Endothelial cell (in vitro differentiated cells): ENCODE measurements at regions not wholly inside any gene's neighbourhood (a gene's known extent, or its start where the extent isn't known, plus 50 kb on each side); places are given as distances from the start of the nearest gene placed in this dataset.

Experiments used
- DNase-seq: peaks from one replicate; pipeline ENCODE4 v3.0.0; 2021; ENCODE audit warnings: low spot score
- H3K27ac Mint-ChIP-seq: one replicate; pipeline ENCODE4 v1.8.0; 2021; ENCODE audit warnings: mixed read lengths, inconsistent platforms; ENCODE audit not compliant: unreplicated experiment
- H3K27me3 Mint-ChIP-seq: one replicate; pipeline ENCODE4 v1.8.0; 2021; ENCODE audit warnings: mild to moderate bottlenecking, moderate library complexity, mixed read lengths, inconsistent platforms; ENCODE audit not compliant: unreplicated experiment
- H3K36me3 Mint-ChIP-seq: one replicate; pipeline ENCODE4 v1.8.0; 2021; ENCODE audit warnings: mild to moderate bottlenecking, low read depth, mixed read lengths, inconsistent platforms; ENCODE audit not compliant: unreplicated experiment
- H3K4me1 Mint-ChIP-seq: one replicate; pipeline ENCODE4 v1.8.0; 2021; ENCODE audit warnings: mild to moderate bottlenecking, mixed read lengths, inconsistent platforms; ENCODE audit not compliant: unreplicated experiment
- H3K4me3 Mint-ChIP-seq: one replicate; pipeline ENCODE4 v1.8.0; 2021; ENCODE audit warnings: mild to moderate bottlenecking, mixed read lengths, inconsistent platforms; ENCODE audit not compliant: unreplicated experiment
- H3K9me3 Mint-ChIP-seq: one replicate; pipeline ENCODE4 v1.8.0; 2021; ENCODE audit warnings: mixed read lengths, inconsistent platforms; ENCODE audit not compliant: unreplicated experiment
- CTCF ChIP-seq: fragments of 200-600 bp; sonication (generic); IDR thresholded peaks from one replicate; pipeline ENCODE4 v1.5.0; 2021; ENCODE audit warnings: antibody characterized with exemption; ENCODE audit not compliant: unreplicated experiment

GRCh38 chr3:137100326-137100725, 142.5 kb downstream of the IL20RB start:
- Mint-ChIP-seq H3K27me3 (peaks cover 2% of the 10 kb centered on the region), H3K9me3 (no peaks in the 10 kb centered on the region), H3K4me1 (peaks cover 27% of the 10 kb centered on the region), H3K27ac (no peak overlapping the region), H3K36me3 (no peaks in the 10 kb centered on the region), H3K4me3 (no peak overlapping the region)
- DNase-seq: no peak
- no peak for TF ChIP-seq CTCF

- DNase-seq: no peak
- Mint-ChIP-seq H3K27me3 (no peaks in the 10 kb centered on the region), H3K36me3 (no peaks in the 10 kb centered on the region), H3K4me1 (peaks cover 16% of the 10 kb centered on the region), H3K27ac (no peak overlapping the region), H3K9me3 (no peaks in the 10 kb centered on the region), H3K4me3 (no peak overlapping the region)
- TF ChIP-seq CTCF: no peak
Measured at GRCh38 chr3:137103739-137104138, 146.0 kb downstream of the IL20RB start.

DNA sequence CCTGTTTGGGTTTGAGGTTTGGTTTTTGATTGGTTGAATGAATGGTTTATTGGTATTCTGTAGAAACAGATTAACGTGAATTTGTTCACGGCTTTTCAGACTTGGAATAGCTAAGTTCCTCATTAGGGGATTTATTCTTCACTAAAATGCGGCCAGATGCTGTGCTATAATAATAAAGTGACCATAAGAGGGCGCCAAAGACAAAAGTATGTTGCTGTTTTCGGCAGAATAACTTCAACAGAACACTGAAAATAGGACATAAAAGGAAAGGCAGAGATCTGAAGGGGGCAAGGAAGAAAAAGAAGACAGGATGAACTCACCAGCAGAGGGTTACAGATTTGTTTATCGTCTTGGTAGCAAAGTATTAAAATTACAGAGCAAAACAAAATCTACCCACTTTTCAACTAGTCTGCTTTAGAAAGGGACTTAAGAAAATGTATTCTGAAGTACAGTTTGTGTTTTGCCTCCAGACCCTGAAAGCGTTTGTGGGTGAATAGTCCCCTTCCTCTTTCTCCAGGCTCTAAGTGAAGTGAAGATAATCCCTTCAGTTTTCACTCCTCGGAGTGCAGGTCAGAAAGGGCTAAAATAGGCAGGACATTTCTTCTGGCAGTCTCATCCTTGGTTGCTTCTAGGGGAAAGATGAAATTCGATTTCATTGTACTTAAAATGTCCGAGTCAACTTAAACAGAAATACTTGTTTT, 147.6 kb downstream of the IL20RB start:
- peak; percentile 41 for DNase-seq
- no peaks in the 10 kb centered on the region for H3K9me3 Mint-ChIP-seq
- H3K27me3 Mint-ChIP-seq: no peaks in the 10 kb centered on the region
- peak; percentile 83 for TF ChIP-seq CTCF
- H3K27ac Mint-ChIP-seq: no peak overlapping the region
- peaks cover 9% of the 10 kb centered on the region for H3K4me1 Mint-ChIP-seq
- no peak overlapping the region for H3K4me3 Mint-ChIP-seq
- H3K36me3 Mint-ChIP-seq: no peaks in the 10 kb centered on the region

DNA sequence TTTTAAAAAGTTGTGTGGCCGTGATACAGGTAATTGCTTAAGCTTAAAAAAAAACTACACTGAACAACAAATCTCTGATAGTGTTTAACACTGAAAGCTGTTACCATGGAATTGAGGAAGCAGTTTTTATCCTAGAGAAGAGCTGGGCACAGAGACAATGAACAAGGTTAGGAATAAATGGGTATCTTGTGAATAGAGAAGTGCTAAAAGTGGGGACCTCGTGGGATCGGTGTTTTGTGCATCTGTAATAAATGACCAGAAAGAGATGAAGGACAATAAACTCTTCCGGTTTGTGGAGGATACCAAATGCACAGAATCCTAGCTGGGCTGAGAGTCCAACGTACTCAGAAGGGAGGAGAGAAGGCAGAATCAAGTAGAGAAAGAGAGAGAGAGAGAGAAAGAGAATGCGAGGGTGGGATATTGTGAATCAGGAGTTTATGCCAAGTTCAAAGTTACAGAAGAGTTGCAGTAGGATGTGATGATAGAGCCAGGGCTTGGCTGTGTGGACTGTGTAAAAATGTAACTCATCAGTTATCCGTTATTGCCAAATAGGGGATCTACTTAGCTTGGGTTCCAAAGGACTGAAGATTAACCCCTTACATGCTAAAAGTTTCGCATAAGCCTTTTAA, 148.9 kb downstream of the IL20RB start:
- DNase-seq: no peak
- H3K4me1 Mint-ChIP-seq: peaks cover 14% of the 10 kb centered on the region
- no peak overlapping the region for H3K4me3 Mint-ChIP-seq
- H3K9me3 Mint-ChIP-seq: no peaks in the 10 kb centered on the region
- no peaks in the 10 kb centered on the region for H3K36me3 Mint-ChIP-seq
- no peak for TF ChIP-seq CTCF
- H3K27me3 Mint-ChIP-seq: no peaks in the 10 kb centered on the region
- no peak overlapping the region for H3K27ac Mint-ChIP-seq

DNA sequence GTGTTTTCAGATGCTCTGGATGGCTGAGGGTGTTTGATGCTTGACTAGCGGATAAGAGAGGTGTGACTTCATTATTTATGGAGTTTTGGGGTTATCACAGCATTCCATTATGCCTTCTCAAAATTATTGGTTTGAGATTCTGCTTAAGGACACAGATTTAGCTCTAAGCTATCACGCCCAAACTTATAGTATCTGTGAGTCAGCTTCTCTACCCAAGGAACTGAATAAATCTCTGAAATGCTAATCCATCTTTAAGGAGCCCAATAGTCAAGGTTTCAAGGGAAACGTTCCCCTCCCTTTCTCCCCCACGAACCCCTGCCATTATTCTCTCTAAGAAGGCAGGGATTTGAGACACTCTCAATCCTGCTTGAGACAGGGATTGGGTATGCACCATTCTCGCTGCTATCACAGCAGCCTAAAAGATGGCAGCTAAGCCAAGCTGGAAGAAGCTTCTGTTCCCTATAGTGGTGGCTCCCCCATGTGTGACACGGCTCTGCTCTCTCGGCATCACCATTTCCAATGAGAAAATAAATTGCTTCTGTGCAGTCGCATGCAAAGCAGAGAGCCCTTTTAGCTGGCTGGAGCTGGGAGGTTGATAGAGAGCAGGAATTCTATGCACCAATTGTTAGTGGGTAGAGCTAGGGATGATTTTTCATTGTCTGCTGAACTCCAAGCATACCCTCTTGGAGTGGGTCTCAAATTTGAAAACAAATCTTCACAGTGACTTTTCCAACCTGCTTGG, 151.1 kb downstream of the IL20RB start:
- Mint-ChIP-seq H3K27ac (no peak overlapping the region), H3K4me1 (peaks cover 9% of the 10 kb centered on the region), H3K36me3 (no peaks in the 10 kb centered on the region), H3K9me3 (no peaks in the 10 kb centered on the region), H3K4me3 (no peak overlapping the region), H3K27me3 (no peaks in the 10 kb centered on the region)
- DNase-seq: no peak
- no peak for TF ChIP-seq CTCF
